ENCODE measurements at regions not wholly inside any gene's neighbourhood (a gene's known extent, or its start where the extent isn't known, plus 50 kb on each side); places are given as distances from the start of the nearest gene placed in this dataset.
"Not testable (repeated sequence)": the region's sequence is repeated elsewhere in the genome, so short reads cannot be mapped to it uniquely, and the experiment has no call there.

DNA sequence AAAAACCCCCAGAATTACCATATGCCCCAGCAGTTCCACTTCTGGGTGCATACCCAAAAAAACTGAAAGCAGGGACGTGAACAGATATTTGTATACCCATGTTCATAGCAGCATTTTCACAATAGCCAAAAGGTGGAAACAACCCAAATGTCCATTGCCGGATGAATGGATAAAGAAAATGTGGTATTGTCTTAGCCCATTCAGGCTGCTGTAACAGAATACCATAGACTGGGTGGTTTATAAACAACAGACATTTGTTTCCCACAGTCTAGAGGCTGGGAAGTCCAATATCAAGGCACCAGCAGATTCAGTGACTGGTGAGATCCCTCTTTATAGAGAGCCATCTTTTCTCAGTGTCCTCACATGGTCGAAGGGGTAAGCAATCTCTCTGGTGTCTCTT is 182.1 kb upstream of the ANKRD28 start:
- DNase-seq (ENCODE audit: low read depth) = no peak
- in situ Hi-C loops (cut with HindIII; ENCODE audit: low sequenced_read_pairs) = no loop called here
- no peak for TF ChIP-seq CTCF (IDR thresholded peaks at IDR 0.05; ENCODE audit: low read depth, low read length, missing control alignments)
- no peak overlapping the region for H3K4me3 ChIP-seq (ENCODE audit: low read depth, low read length)

DNA sequence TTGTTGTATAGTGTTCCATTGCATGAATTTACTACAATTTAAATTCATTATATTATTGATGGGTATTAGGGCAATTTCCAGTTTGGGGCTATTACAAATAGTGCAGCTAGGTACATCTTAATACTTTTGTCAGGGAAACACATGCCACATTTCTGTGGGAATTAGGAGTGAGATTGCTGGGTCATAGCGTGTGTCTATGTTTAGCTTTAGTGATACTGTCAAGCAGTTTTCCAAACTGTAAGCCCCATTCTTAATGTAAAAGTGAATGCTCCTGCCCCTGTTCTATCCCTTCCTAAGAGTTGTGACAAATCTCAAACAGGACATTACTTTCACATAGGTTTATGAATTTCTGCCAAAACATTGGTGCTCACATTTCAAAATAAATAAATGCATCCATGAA is 184.5 kb upstream of the ANKRD28 start:
- no peak for TF ChIP-seq CTCF (IDR thresholded peaks at IDR 0.05; ENCODE audit: low read depth, low read length, missing control alignments)
- H3K4me3 ChIP-seq (ENCODE audit: low read depth, low read length) = no peak overlapping the region
- in situ Hi-C loops (cut with HindIII; ENCODE audit: low sequenced_read_pairs) = no loop called here
- DNase-seq (ENCODE audit: low read depth) = no peak

DNA sequence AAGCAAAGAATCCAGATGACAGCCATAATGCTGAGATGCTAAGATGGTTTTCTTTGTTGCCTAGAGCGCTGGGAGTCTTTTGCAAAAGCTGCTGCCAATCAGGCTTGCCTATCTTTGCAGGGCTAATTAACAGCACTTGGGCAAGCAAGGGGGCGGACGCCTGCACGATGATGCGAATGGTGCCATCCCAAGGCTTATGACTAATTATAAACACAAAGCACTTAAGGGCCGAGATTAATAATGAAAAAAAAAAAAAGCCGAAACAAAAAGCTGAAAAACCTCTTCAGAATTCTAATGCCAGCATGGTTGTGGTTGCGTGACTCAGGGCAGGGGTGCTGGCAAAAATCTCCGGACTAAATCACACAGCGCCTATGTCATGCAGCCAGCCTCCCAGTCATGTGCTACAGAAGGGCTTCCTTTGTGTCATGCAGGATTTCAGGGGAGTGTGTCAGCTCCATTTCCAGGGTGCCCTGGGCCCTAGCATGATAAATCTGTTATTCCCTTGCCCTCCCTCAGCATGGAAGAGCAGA is 185.0 kb upstream of the ANKRD28 start:
- in situ Hi-C loops (cut with HindIII; ENCODE audit: low sequenced_read_pairs) = no loop called here
- H3K4me3 ChIP-seq (ENCODE audit: low read depth, low read length) = no peak overlapping the region
- peak; percentile 81 for DNase-seq (ENCODE audit: low read depth)

GRCh38 chr3:15983232-15983631 is 185.5 kb upstream of the ANKRD28 start:
- no peak for DNase-seq (ENCODE audit: low read depth)
- in situ Hi-C loops (cut with HindIII; ENCODE audit: low sequenced_read_pairs) = no loop called here
- no peak for TF ChIP-seq CTCF (IDR thresholded peaks at IDR 0.05; ENCODE audit: low read depth, low read length, missing control alignments)
- H3K4me3 ChIP-seq (ENCODE audit: low read depth, low read length) = no peak overlapping the region

More for the DNA sequence above, 185.0 kb upstream of the ANKRD28 start:
- TF ChIP-seq CTCF (IDR thresholded peaks at IDR 0.05; ENCODE audit: low read depth, low read length, missing control alignments) = no peak

DNA sequence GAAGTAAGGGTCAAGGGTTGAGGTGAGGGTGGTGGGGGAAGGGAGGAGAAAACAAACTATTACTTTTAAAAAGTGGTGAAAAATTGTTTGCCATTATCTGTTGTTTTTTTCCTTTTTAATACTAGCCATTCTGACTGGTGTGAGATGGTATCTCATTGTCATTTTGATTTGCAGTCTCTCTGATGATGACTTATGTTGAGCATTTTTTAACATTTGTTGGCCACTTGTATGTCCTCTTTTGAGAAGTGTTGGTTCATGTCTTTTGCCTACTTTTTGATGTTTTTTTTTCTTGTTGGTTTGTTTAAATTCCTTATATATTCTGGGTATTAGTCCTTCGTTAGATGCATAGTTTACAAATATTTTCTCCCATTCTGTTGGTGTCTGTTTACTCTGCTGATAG is 185.9 kb upstream of the ANKRD28 start:
- no peak for TF ChIP-seq CTCF (IDR thresholded peaks at IDR 0.05; ENCODE audit: low read depth, low read length, missing control alignments)
- H3K4me3 ChIP-seq (ENCODE audit: low read depth, low read length) = no peak overlapping the region
- in situ Hi-C loops (cut with HindIII; ENCODE audit: low sequenced_read_pairs) = no loop called here
- no peak for DNase-seq (ENCODE audit: low read depth)

GRCh38 chr3:15989419-15989818 is 185.1 kb upstream of the GALNT15 start:
- H3K4me3 ChIP-seq (ENCODE audit: low read depth, low read length) = no peak overlapping the region
- no peak for DNase-seq (ENCODE audit: low read depth)
- in situ Hi-C loops (cut with HindIII; ENCODE audit: low sequenced_read_pairs) = no loop called here
- no peak for TF ChIP-seq CTCF (IDR thresholded peaks at IDR 0.05; ENCODE audit: low read depth, low read length, missing control alignments)

DNA sequence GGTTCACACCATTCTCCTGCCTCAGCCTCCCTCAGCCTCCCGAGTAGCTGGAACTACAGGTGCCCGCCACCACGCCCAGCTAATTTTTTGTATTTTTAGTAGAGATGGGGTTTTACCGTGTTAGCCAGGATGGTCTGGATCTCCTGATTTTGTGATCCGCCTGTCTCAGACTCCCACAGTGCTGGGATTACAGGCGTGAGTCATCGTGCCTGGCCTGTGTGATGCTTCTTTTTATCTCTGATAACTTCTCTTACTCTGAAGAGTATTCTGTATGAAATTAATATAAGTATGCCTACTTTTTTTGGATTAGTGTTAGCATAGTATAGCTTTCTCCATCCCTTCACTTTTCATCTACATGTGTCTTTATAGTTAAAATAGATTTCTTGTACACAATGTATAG is 180.8 kb upstream of the GALNT15 start:
- H3K4me3 ChIP-seq (ENCODE audit: low read depth, low read length); DNase-seq (ENCODE audit: low read depth); in situ Hi-C loops (cut with HindIII; ENCODE audit: low sequenced_read_pairs): not testable (repeated sequence)

GRCh38 chr3:15996496-15996895 is 178.0 kb upstream of the GALNT15 start:
- in situ Hi-C loops (cut with HindIII; ENCODE audit: low sequenced_read_pairs) = not testable (repeated sequence)

More at GRCh38 chr3:15996496-15996895, 178.0 kb upstream of the GALNT15 start:
- not testable (repeated sequence) for DNase-seq (ENCODE audit: low read depth); H3K4me3 ChIP-seq (ENCODE audit: low read depth, low read length)
